ENCODE measurements at regions not wholly inside any gene's neighbourhood (a gene's known extent, or its start where the extent isn't known, plus 50 kb on each side); places are given as distances from the start of the nearest gene placed in this dataset.

GRCh38 chr2:240208631-240209211, 68.3 kb upstream of the OTOS start:
- no peak for DNase-seq (ENCODE audit: extremely low read depth in 1 of 2, low read depth in 1 of 2)

- DNase-seq (ENCODE audit: extremely low read depth in 1 of 2, low read depth in 1 of 2): no peak
Measured at GRCh38 chr2:240209493-240209892, 69.0 kb upstream of the OTOS start.

GRCh38 chr2:240210198-240210965, 69.9 kb upstream of the OTOS start:
- no peak for DNase-seq (ENCODE audit: extremely low read depth in 1 of 2, low read depth in 1 of 2)

- DNase-seq (ENCODE audit: extremely low read depth in 1 of 2, low read depth in 1 of 2): no peak
Measured at GRCh38 chr2:240211096-240211495, 70.6 kb upstream of the OTOS start.

GRCh38 chr2:240211598-240212424, 71.4 kb upstream of the OTOS start:
- no peak for DNase-seq (ENCODE audit: extremely low read depth in 1 of 2, low read depth in 1 of 2)

- DNase-seq (ENCODE audit: extremely low read depth in 1 of 2, low read depth in 1 of 2): no peak
Measured at GRCh38 chr2:240212425-240213225, 72.2 kb upstream of the OTOS start.

- no peak for DNase-seq (ENCODE audit: extremely low read depth in 1 of 2, low read depth in 1 of 2)
Measured at GRCh38 chr2:240213226-240213475, 72.7 kb upstream of the OTOS start.

GRCh38 chr2:240213476-240214421, 73.3 kb upstream of the OTOS start:
- no peak for DNase-seq (ENCODE audit: extremely low read depth in 1 of 2, low read depth in 1 of 2)

GRCh38 chr2:240214790-240215675, 74.6 kb upstream of the OTOS start:
- no peak for DNase-seq (ENCODE audit: extremely low read depth in 1 of 2, low read depth in 1 of 2)

- DNase-seq (ENCODE audit: extremely low read depth in 1 of 2, low read depth in 1 of 2): no peak
Measured at GRCh38 chr2:240215676-240216051, 75.2 kb upstream of the OTOS start.

- no peak for DNase-seq (ENCODE audit: extremely low read depth in 1 of 2, low read depth in 1 of 2)
Measured at GRCh38 chr2:240216167-240216566, 75.7 kb upstream of the OTOS start.

- no peak for DNase-seq (ENCODE audit: extremely low read depth in 1 of 2, low read depth in 1 of 2)
Measured at GRCh38 chr2:240217431-240218301, 77.2 kb upstream of the OTOS start.

GRCh38 chr2:240219208-240219890, 78.9 kb upstream of the OTOS start:
- no peak for DNase-seq (ENCODE audit: extremely low read depth in 1 of 2, low read depth in 1 of 2)

- DNase-seq (ENCODE audit: extremely low read depth in 1 of 2, low read depth in 1 of 2): no peak
Measured at GRCh38 chr2:240220371-240220770, 79.9 kb upstream of the OTOS start.

- DNase-seq (ENCODE audit: extremely low read depth in 1 of 2, low read depth in 1 of 2): no peak
Measured at GRCh38 chr2:240223631-240224030, 83.2 kb upstream of the OTOS start.

- DNase-seq (ENCODE audit: extremely low read depth in 1 of 2, low read depth in 1 of 2): no peak
Measured at GRCh38 chr2:240224676-240225075, 84.2 kb upstream of the OTOS start.

GRCh38 chr2:240225131-240225530, 84.7 kb upstream of the OTOS start:
- DNase-seq (ENCODE audit: extremely low read depth in 1 of 2, low read depth in 1 of 2): no peak

Measured in activated CD8-positive, alpha-beta memory T cell treated with anti-CD3 and anti-CD28 coated beads for 1 hour (primary cell).